IgD-negative memory B cell (primary cell): ENCODE measurements at regions not wholly inside any gene's neighbourhood (a gene's known extent, or its start where the extent isn't known, plus 50 kb on each side); places are given as distances from the start of the nearest gene placed in this dataset.
"Not testable (repeated sequence)": the region's sequence is repeated elsewhere in the genome, so short reads cannot be mapped to it uniquely, and the experiment has no call there.

ENCODE experiments used
- H3K27ac Mint-ChIP-seq, 3 donors: one replicate each; pipeline ENCODE4 v1.8.0; 2020 to 2022; ENCODE audit warnings: mild to moderate bottlenecking in 3 of 3, mixed read lengths in 3 of 3, moderate library complexity in 1 of 3
- H3K27me3 Mint-ChIP-seq: one replicate; pipeline ENCODE4 v1.8.0; 2021; ENCODE audit warnings: mixed read lengths
- H3K36me3 Mint-ChIP-seq: one replicate; pipeline ENCODE4 v1.8.0; 2020; ENCODE audit warnings: mild to moderate bottlenecking, mixed read lengths
- H3K4me1 Mint-ChIP-seq, 3 donors: one replicate each; pipeline ENCODE4 v1.8.0; 2020 to 2022; ENCODE audit warnings: mixed read lengths in 3 of 3, mild to moderate bottlenecking in 1 of 3
- H3K4me3 Mint-ChIP-seq, 4 donors: one replicate each; pipeline ENCODE4 v1.8.0; 2020 to 2022; ENCODE audit warnings: mild to moderate bottlenecking in 4 of 4, mixed read lengths in 4 of 4, moderate library complexity in 3 of 4
- H3K9me3 Mint-ChIP-seq, 3 donors: one replicate each; pipeline ENCODE4 v1.8.0; 2020 to 2021; ENCODE audit warnings: mixed read lengths in 3 of 3, mild to moderate bottlenecking in 1 of 3

GRCh38 chr18:70553245-70553935, 264.5 kb downstream of the SOCS6 start:
- H3K4me1 Mint-ChIP-seq = no peaks in the 10 kb centered on the region
- H3K4me3 Mint-ChIP-seq = no peak overlapping the region
- H3K9me3 Mint-ChIP-seq = no peaks in the 10 kb centered on the region
- H3K27ac Mint-ChIP-seq = no peak overlapping the region
- no peaks in the 10 kb centered on the region for H3K27me3 Mint-ChIP-seq
- peaks cover 2% of the 10 kb centered on the region for H3K36me3 Mint-ChIP-seq

GRCh38 chr18:70536370-70537062, 247.7 kb downstream of the SOCS6 start:
- Mint-ChIP-seq H3K36me3 (no peaks in the 10 kb centered on the region), H3K27ac (no peak overlapping the region), H3K4me1 (peaks cover 0 to 1% (median 0%) of the 10 kb centered on the region in 3 donors), H3K9me3 (peaks cover 2 to 7% (median 2%) of the 10 kb centered on the region in 3 donors), H3K4me3 (no peak overlapping the region), H3K27me3 (no peaks in the 10 kb centered on the region)

- no peak overlapping the region for H3K27ac Mint-ChIP-seq
- peaks cover 2 to 8% (median 2%) of the 10 kb centered on the region in 3 donors for H3K9me3 Mint-ChIP-seq
- peaks cover 0 to 1% (median 0%) of the 10 kb centered on the region in 3 donors for H3K4me1 Mint-ChIP-seq
- H3K36me3 Mint-ChIP-seq = no peaks in the 10 kb centered on the region
- H3K4me3 Mint-ChIP-seq = no peak overlapping the region
- H3K27me3 Mint-ChIP-seq = no peaks in the 10 kb centered on the region
These were observed 246.2 kb downstream of the SOCS6 start for GRCh38 chr18:70535041-70535440.

- not testable (repeated sequence) for H3K27me3 Mint-ChIP-seq, H3K27ac Mint-ChIP-seq, H3K36me3 Mint-ChIP-seq, H3K4me3 Mint-ChIP-seq, H3K9me3 Mint-ChIP-seq, H3K4me1 Mint-ChIP-seq
These were observed 236.5 kb downstream of the SOCS6 start for GRCh38 chr18:70525322-70525721.

GRCh38 chr18:70523792-70524182, 234.9 kb downstream of the SOCS6 start:
- Mint-ChIP-seq H3K9me3 (peaks cover 0 to 6% (median 5%) of the 10 kb centered on the region in 3 donors), H3K4me1 (no peaks in the 10 kb centered on the region), H3K36me3 (no peaks in the 10 kb centered on the region), H3K4me3 (no peak overlapping the region), H3K27ac (no peak overlapping the region), H3K27me3 (no peaks in the 10 kb centered on the region)

- H3K4me3 Mint-ChIP-seq = no peak overlapping the region
- H3K36me3 Mint-ChIP-seq = no peaks in the 10 kb centered on the region
- H3K9me3 Mint-ChIP-seq = peaks cover 0 to 6% (median 5%) of the 10 kb centered on the region in 3 donors
- H3K27ac Mint-ChIP-seq = no peak overlapping the region
- no peaks in the 10 kb centered on the region for H3K27me3 Mint-ChIP-seq
- H3K4me1 Mint-ChIP-seq = no peaks in the 10 kb centered on the region
These were observed 234.4 kb downstream of the SOCS6 start for GRCh38 chr18:70523035-70523791.

- no peak overlapping the region for H3K27ac Mint-ChIP-seq
- no peaks in the 10 kb centered on the region for H3K27me3 Mint-ChIP-seq
- peaks cover 0 to 6% (median 5%) of the 10 kb centered on the region in 3 donors for H3K9me3 Mint-ChIP-seq
- no peak overlapping the region for H3K4me3 Mint-ChIP-seq
- no peaks in the 10 kb centered on the region for H3K36me3 Mint-ChIP-seq
- H3K4me1 Mint-ChIP-seq = no peaks in the 10 kb centered on the region
These were observed 233.4 kb downstream of the SOCS6 start for GRCh38 chr18:70522183-70522680.

- no peak overlapping the region for H3K4me3 Mint-ChIP-seq
- no peaks in the 10 kb centered on the region for H3K27me3 Mint-ChIP-seq
- no peaks in the 10 kb centered on the region for H3K4me1 Mint-ChIP-seq
- peaks cover 0 to 7% (median 3%) of the 10 kb centered on the region in 3 donors for H3K9me3 Mint-ChIP-seq
- H3K27ac Mint-ChIP-seq = no peak overlapping the region
- no peaks in the 10 kb centered on the region for H3K36me3 Mint-ChIP-seq
These were observed 232.0 kb downstream of the SOCS6 start for GRCh38 chr18:70520867-70521266.

- no peaks in the 10 kb centered on the region for H3K4me1 Mint-ChIP-seq
- no peak overlapping the region for H3K4me3 Mint-ChIP-seq
- H3K36me3 Mint-ChIP-seq = no peaks in the 10 kb centered on the region
- H3K27me3 Mint-ChIP-seq = no peaks in the 10 kb centered on the region
- H3K9me3 Mint-ChIP-seq = peaks cover 0 to 3% (median 2%) of the 10 kb centered on the region in 3 donors
- H3K27ac Mint-ChIP-seq = no peak overlapping the region
These were observed 224.8 kb downstream of the SOCS6 start for GRCh38 chr18:70513502-70514171.

GRCh38 chr18:70507970-70508369, 219.1 kb downstream of the SOCS6 start:
- Mint-ChIP-seq H3K27ac (no peak overlapping the region), H3K4me3 (no peak overlapping the region), H3K9me3 (peaks cover 0 to 2% (median 0%) of the 10 kb centered on the region in 3 donors), H3K27me3 (peaks cover 3% of the 10 kb centered on the region), H3K4me1 (no peaks in the 10 kb centered on the region), H3K36me3 (no peaks in the 10 kb centered on the region)

- no peaks in the 10 kb centered on the region for H3K36me3 Mint-ChIP-seq
- peaks cover 0 to 2% (median 0%) of the 10 kb centered on the region in 3 donors for H3K9me3 Mint-ChIP-seq
- H3K27me3 Mint-ChIP-seq = peaks cover 3% of the 10 kb centered on the region
- H3K4me1 Mint-ChIP-seq = no peaks in the 10 kb centered on the region
- no peak overlapping the region for H3K4me3 Mint-ChIP-seq
- H3K27ac Mint-ChIP-seq = no peak overlapping the region
These were observed 217.7 kb downstream of the SOCS6 start for GRCh38 chr18:70506511-70506910.

- no peaks in the 10 kb centered on the region for H3K4me1 Mint-ChIP-seq
These were observed 214.2 kb downstream of the SOCS6 start for GRCh38 chr18:70503060-70503459.

GRCh38 chr18:70501358-70501757, 212.5 kb downstream of the SOCS6 start:
- Mint-ChIP-seq H3K27me3 (peaks cover 3% of the 10 kb centered on the region), H3K4me3 (no peak overlapping the region), H3K4me1 (no peaks in the 10 kb centered on the region), H3K9me3 (no peaks in the 10 kb centered on the region), H3K27ac (no peak overlapping the region), H3K36me3 (no peaks in the 10 kb centered on the region)

More at GRCh38 chr18:70503060-70503459, 214.2 kb downstream of the SOCS6 start:
- Mint-ChIP-seq H3K9me3 (no peaks in the 10 kb centered on the region), H3K4me3 (no peak overlapping the region), H3K27me3 (peaks cover 3% of the 10 kb centered on the region), H3K36me3 (no peaks in the 10 kb centered on the region), H3K27ac (no peak overlapping the region)

GRCh38 chr18:70500748-70501147, 211.9 kb downstream of the SOCS6 start:
- H3K4me3 Mint-ChIP-seq = no peak overlapping the region

More at GRCh38 chr18:70500748-70501147, 211.9 kb downstream of the SOCS6 start:
- Mint-ChIP-seq H3K36me3 (no peaks in the 10 kb centered on the region), H3K4me1 (no peaks in the 10 kb centered on the region), H3K27ac (no peak overlapping the region), H3K9me3 (no peaks in the 10 kb centered on the region), H3K27me3 (no peaks in the 10 kb centered on the region)
